T1000 (cell line): ENCODE measurements at regions not wholly inside any gene's neighbourhood (a gene's known extent, or its start where the extent isn't known, plus 50 kb on each side); places are given as distances from the start of the nearest gene placed in this dataset.

Source experiments
- DNase-seq: peaks from one replicate; lab custom pipeline; 2025; ENCODE audit warnings: mixed read lengths; lab: John Stamatoyannopoulos, UW

GRCh38 chr2:222146488-222146887, 152.3 kb downstream of the PAX3 start:
- DNase-seq = no peak

GRCh38 chr2:222142027-222142426, 156.8 kb downstream of the PAX3 start:
- DNase-seq = no peak

- DNase-seq = no peak
Measured at GRCh38 chr2:222136106-222136630, 162.6 kb downstream of the PAX3 start.

- no peak for DNase-seq
Measured at GRCh38 chr2:222134654-222135053, 164.1 kb downstream of the PAX3 start.

- DNase-seq = no peak
Measured at GRCh38 chr2:222133897-222134296, 164.9 kb downstream of the PAX3 start.

- no peak for DNase-seq
Measured at GRCh38 chr2:222130855-222131254, 167.9 kb downstream of the PAX3 start.

GRCh38 chr2:222127660-222128059, 171.1 kb downstream of the PAX3 start:
- DNase-seq = no peak

GRCh38 chr2:222120933-222121332, 177.9 kb downstream of the PAX3 start:
- no peak for DNase-seq

- DNase-seq = no peak
Measured at GRCh38 chr2:222115296-222115695, 183.5 kb downstream of the PAX3 start.

GRCh38 chr2:222108957-222109585, 189.7 kb downstream of the PAX3 start:
- no peak for DNase-seq

GRCh38 chr2:222108497-222108896, 190.3 kb downstream of the PAX3 start:
- no peak for DNase-seq

- no peak for DNase-seq
Measured at GRCh38 chr2:222105046-222105445, 193.8 kb downstream of the PAX3 start.

GRCh38 chr2:222102575-222103349, 196.0 kb downstream of the PAX3 start:
- DNase-seq = no peak

GRCh38 chr2:222100704-222101699, 197.8 kb downstream of the PAX3 start:
- no peak for DNase-seq

- DNase-seq = no peak
Measured at GRCh38 chr2:222088561-222088960, 210.2 kb downstream of the PAX3 start.

GRCh38 chr2:222087998-222088397, 210.8 kb downstream of the PAX3 start:
- DNase-seq = no peak

GRCh38 chr2:222082201-222082600, 216.6 kb downstream of the PAX3 start:
- DNase-seq = no peak

- DNase-seq = no peak
Measured at GRCh38 chr2:222080141-222080540, 218.7 kb downstream of the PAX3 start.

GRCh38 chr2:222076973-222077690, 221.7 kb downstream of the PAX3 start:
- no peak for DNase-seq

GRCh38 chr2:222074674-222075073, 224.1 kb downstream of the PAX3 start:
- DNase-seq = no peak

GRCh38 chr2:222071911-222072310, 226.9 kb downstream of the PAX3 start:
- no peak for DNase-seq

GRCh38 chr2:222064286-222064685, 234.5 kb downstream of the PAX3 start:
- DNase-seq = no peak
